ENCODE measurements at regions not wholly inside any gene's neighbourhood (a gene's known extent, or its start where the extent isn't known, plus 50 kb on each side); places are given as distances from the start of the nearest gene placed in this dataset.
"Not testable (repeated sequence)": the region's sequence is repeated elsewhere in the genome, so short reads cannot be mapped to it uniquely, and the experiment has no call there.

DNA sequence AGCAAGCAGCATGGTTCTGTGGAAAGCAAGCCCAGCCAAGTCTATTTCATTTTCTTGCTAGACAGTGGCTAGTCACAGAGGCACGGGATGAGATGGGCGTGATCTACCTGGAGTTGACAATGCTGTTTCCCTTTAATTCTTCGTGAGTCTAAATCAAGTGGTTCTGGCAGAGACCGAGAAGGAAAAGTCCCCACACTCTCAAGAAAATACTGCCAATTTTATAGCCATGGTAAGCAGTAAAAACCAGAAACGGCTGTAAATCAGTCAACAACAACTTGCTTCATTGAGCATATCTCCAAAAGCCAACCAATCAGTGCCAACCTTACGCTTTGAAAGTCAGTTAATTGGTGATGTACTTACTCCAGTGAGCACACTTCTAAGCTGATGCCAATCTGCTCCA lies 223.4 kb downstream of the SEC23IP start:
- DNase-seq, result no peak

DNA sequence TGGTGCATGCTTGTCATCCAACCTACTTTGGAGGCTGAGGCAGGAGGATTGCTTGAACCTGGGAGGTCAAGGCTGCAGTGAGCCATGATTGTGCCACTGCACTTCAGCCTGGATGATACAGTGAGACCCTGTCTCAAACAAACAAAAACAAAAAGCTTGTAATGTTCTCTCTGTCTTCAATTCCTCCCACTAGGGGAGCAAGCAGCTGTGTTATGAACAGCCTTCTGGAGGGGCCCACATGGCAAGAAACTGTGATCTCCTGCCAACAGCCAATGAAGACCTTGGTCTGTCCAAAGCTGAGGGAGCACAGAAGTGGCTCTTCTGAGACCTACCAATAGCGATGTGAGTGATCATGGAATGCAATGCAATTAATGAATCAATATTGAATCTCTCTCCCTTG lies 229.2 kb downstream of the SEC23IP start:
- DNase-seq, result no peak

DNA sequence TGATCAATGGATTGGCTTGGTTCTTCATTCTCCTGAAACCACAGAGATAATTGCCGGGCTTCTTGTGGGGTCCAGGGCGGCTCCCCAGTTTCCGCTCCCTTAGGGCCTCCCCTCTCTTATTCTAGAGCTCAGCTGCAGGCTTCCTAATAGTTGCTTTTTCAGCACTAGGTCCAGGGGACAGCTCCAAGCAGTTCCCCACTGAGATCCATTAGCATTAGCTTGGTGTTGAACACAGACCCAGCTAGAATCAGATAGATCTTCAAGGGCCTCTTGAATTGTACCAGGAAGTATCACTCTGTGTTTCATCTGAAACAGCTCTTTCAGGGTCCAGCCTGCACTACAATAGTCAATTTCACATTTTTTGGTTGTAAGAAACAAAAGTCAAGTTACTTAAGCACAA lies 238.7 kb downstream of the SEC23IP start:
- DNase-seq, result peak; percentile 56

DNA sequence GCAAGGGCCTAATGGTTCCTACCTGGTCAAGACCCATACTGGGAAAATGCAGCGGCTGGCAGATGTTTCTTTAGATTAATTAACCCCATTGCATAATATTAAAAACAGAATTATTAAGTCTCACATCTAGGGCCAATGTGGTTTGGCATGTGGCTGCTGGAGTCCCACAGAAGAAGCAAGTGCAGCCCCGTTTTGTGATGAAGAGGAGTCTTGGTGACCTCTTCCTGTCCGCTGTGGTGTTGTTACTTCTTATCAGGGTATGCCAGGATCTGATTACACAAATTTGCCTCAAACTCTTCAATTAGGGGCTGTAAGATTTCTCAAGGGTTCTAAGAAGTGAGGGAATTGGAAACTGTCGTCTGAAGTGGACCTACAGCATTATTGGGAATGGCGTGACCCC lies 240.3 kb downstream of the SEC23IP start:
- no peak for DNase-seq

DNA sequence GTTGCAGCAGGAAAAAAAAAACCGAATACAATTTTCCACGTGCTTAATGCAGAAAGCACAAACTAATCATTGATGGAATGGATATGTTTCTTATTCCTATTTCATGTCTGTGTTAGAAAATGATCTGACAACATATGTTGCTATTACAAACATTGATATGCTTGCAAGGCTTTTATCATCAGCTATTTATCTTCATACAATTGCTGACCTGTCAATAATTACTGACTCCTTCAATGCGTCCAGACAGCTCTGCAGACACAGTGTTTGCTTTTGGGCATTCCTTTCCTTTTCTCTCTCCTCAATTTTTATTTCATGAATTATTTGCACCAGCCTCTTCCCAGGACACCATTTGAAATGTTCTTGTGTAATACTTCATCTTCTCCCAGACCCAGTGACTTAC lies 246.2 kb downstream of the SEC23IP start:
- DNase-seq, result no peak

DNA sequence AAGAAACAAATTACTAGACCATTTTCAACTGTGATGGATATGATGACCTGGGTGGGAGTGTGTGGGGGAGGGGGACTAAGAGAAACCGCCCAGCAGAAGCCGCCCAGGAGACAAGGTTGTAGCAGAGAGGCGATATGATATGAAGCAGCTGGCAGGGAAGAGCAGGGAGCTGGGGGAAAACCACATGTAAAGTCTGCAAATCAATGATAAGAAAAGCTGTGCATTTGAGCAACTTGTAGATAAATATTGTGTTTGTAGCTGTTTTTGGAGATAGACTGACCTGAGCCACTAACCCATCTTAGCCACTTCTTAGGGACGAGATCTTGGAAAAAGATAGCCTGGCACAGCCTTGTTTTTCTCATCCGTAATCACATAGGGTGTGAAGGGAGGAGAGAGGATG lies 252.6 kb downstream of the SEC23IP start:
- no peak for DNase-seq

DNA sequence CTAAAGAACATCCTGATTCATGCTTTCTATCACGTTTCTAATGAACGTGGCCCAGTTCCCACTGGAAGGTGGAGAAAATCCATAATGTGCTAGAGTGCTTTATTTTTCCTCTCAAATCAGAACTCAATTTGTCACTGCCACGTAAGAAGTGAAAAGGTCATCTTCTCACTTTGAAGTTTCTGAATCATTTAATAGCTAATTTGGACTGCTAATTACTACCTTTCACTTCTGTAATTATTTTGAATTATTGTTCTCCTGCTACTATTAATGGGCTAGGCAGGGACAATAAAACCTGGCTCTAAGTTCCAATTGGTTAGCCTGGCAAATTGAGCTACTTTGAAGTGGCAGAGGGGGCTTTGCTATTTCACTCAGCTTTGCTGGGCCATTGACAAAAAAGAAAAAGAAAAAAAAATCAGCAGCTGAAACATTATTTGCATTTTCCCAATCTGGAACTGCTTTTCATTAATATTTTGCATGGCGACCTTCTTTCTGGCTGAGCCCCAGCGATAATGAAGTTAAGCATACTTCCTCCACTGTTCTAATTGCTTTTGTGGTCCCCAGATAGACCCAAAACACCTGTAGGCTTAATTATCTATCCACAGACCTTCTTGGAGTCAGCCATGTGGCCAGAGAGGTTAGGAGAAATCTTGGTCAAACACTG lies 264.2 kb downstream of the SEC23IP start:
- no peak for DNase-seq

DNA sequence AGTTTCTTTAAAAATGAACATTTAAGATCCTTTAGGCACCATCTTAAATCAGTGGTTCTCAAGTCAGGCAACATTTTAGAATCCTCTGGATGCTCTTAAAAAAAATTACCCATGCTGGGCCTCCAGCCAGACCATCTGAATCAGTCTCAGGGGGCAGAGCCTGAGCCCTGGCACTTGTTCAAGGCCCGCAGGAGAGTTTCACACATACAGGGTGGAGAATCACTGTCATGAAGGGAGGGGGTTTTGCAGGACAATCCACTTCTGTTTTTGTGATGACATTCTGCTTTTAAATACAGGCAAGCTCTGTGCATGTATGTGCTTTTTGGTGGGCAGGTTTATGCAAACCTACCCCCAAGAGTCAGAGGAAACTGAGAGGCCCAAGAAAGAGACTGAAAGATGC lies 268.6 kb downstream of the SEC23IP start:
- DNase-seq, result no peak

DNA sequence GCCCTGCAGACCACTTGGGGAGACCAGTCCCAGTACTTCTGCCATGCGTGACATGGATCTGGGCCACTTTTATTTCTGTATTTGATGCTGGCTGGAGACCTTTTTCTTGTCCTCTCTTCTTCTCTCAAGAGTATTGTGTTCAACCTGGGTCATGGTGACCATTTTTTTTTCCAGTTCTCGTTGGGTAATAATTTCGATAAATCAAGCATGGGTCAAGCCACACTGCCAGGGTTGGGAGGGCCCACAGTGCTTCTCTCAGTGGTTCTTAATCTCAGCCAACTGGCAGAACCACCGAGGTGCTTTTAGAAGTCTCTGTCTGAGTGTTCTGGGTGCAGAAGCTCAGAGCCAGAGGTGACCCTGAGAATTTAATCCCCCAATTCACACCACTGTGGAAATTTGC lies 269.9 kb downstream of the SEC23IP start:
- no peak for DNase-seq

DNA sequence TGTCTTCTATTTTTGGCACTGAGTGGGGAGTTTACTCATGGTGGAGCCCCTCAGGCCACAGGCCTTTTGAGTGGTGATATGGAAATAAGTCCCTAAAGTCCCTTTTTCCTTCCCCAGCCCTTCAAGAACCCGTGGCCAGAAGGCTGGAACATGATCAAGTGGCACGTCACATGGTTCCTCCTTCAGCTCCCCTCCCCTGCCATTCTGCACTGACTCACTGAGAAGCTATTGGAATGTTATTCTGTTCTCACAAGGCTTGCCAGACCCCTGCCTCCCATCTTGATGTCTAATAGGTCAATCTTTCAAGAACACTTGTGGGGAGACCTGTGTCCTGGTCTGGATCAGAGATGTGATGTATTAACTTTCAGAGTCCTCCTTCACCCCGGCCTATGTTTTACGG lies 279.8 kb downstream of the SEC23IP start:
- DNase-seq, result no peak

DNA sequence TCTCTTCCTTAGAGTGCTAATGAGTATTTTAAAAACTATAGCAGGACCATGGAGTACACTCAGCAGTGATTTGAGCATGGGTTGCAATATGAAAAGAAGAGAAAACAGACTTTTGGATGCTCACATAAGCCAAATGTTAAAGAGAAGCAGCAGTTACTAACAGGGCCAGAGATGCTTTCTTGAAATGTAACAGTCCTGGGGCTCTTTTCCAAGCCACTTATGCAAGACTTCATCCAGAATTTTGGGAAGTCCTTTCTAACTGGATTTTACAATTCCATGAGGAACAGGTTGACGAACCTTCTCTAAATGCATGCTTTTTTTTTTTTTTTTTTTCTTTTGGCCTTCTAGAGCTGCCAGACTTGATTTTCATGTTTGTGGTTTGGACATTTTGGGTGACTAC lies 282.0 kb downstream of the SEC23IP start:
- no peak for DNase-seq

DNA sequence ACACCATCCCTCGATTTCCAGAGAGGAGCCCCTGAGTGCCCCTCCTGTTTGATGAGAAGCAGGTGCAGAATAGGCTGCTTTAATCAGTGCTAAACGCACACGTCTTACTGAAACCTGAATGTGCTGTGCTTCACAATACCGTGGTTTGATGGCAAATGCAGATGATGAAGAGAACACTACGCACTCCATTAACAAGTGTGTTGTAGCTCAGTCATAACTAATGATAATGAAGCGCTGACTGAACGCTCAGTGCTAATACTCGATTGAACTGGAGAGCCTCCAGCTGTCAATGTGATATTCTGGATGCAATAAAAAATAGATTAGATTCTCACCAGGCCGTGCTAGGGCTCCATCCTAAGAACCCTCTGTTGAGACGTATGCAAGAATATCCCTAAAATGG lies 279.7 kb upstream of the PLPP4 start:
- no peak for DNase-seq

DNA sequence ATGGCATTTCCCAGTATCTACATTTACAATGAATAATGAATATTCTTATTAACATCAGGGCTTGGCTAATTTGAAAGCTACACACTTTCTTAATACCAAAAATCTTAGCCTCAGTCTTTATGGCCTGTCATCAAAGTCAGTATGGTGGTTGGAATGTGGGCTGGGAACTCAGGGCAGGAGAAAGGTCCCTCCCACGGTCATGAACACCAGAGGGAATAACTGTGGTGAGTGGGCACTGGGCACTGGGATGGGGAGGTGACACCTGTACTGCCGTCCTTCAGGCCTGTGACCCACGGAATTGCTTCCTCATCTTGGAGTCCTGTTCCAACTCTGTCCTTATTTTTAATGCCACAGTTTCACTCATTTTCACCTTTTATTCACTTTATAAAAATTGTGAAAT lies 276.9 kb upstream of the PLPP4 start:
- no peak for DNase-seq

DNA sequence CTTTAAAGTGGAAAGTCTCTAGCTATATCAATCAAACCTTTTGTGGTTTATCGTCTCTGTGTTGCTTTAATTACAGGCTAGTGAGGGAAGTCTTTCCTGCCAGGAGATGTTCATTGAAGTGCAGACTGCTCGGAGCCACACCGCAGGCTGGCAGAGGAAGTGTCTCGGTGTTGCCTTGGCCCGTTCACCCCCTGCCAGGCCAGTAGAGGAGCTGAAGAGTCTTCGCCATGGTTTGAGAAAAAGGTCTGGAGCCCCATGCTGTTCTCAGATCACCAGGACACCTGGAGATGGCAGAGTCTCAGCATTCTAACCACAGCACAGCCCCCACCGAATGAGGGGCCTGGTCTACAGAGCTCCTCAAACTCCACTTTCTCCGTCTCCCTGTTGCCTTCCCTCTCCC lies 275.9 kb upstream of the PLPP4 start:
- DNase-seq, result no peak

DNA sequence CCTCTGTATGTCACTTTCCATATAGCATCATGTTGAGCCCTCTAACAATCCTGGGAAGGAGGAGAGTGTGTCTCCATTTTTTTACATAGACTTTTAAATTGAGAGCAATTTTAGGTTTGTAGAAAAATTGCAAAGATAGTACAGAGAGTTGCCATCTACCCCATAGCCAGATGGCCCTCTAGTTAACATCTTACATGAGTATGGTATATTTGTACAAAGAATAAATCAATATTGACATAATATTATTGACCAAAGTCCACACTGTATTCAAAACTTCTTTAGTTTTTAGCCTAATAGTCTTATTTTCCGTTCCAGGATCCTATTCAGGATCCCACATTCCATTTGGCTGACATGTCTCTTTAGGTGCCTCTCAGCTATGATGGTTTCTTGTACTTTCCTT lies 274.6 kb upstream of the PLPP4 start:
- DNase-seq, result no peak

DNA sequence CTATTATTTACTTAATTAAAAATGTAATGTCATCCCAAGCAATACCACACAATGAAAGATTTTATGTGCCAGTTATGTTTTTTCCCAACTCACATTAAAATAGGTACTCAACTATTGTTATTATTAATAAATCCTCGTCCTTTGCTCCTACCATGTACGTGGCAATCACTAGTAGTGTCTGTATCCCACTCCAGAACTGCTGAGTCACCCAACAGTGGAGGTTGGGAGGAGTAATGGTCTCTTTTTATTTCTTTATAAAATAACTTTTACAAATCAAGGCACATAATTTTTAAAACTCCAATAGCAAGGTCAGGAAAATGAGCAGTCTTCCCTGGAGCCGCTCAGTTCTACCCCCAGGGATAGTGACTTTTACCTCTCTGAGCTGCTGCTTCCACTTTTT lies 273.5 kb upstream of the PLPP4 start:
- no peak for DNase-seq

DNA sequence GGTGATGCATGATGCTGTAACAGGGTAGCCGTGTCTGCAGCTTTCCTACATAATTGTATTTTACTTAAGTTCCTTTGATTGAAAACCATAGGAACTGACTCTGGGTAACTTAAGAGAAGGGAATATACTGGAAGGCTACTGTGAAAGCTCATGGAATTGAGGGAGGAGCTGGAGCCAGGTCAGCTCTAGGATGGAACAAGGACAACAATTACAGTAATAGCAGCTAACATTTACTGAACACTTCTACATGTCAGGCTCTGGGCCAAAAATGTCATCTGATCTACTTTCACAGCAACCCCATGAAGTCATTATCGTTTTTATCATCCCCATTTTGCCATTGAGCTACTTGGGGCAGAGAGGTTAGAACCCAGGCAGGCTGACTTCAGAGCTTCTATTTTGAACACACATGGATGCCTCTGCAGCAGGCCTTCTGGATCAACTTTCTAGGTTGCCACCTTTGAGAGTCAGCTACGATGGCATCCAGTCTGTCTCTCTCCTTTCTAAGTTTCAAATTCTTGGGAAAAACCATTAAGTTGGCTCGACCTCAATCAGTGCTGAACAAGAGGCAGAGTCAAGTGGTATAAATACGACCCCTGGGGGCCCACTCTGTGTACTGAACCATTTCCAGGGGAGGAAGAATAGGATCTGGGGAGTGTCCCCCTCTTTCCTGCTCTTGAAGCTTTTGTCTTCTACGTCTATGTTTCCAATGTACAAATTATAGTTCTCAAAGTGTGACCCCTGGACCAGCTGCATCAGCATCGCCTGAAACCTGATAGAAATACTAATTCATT lies 272.3 kb upstream of the PLPP4 start:
- DNase-seq, result no peak

DNA sequence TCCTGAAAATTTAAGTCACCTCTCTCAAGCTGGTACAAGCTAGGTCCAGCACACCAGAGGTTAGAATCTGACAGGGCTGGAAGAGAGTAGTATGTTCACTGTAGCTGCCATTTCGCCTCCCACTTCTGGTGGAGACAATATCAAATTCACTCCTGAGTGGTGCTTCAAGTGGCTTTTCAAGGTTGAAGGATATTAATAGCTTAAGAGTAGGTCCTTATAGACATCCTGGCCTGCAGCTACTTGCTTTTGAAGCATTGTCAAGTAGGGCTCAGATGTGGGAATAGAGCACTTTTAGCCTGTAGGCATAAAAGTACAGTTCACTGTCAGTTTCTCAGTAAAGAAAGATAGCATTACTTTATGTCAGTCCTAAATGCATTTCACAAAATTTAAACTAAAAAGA lies 270.5 kb upstream of the PLPP4 start:
- DNase-seq, result no peak

DNA sequence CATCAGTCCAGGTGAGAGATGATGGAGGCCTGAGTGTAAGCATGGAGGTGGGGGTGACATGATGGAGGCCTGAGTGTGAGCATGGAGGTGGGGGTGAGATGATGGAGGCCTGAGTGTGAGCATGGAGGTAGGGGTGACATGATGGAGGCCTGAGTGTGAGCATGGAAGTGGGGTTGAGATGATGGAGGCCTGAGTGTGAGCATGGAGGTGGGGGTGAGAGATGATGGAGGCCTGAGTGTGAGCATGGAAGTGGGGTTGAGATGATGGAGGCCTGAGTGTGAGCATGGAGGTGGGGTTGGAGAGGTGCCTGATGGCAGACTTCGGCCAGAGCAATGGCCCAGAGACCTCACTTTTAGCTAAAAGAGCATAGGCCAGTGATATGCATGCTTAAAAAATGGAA lies 269.9 kb upstream of the PLPP4 start:
- not testable (repeated sequence) for DNase-seq

DNA sequence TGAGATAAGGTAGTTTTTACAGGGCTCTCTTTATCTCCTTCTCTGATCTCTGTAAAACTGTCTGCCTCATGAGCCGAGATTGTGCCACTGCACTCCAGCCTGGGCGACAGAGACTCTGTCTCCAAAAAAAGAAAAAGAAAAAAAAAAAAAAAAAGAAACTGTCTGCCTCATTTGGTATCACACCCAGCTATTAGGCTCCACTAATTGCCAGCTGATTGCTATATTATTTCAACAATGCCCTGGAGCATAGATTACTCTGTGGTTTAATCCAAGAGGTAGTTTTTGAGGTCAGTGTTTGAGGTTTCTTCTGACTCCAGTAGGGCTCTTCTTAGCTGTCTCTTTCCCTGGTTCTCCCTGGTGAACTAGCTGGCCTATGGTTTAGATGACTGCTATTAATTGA lies 268.1 kb upstream of the PLPP4 start:
- no peak for DNase-seq

DNA sequence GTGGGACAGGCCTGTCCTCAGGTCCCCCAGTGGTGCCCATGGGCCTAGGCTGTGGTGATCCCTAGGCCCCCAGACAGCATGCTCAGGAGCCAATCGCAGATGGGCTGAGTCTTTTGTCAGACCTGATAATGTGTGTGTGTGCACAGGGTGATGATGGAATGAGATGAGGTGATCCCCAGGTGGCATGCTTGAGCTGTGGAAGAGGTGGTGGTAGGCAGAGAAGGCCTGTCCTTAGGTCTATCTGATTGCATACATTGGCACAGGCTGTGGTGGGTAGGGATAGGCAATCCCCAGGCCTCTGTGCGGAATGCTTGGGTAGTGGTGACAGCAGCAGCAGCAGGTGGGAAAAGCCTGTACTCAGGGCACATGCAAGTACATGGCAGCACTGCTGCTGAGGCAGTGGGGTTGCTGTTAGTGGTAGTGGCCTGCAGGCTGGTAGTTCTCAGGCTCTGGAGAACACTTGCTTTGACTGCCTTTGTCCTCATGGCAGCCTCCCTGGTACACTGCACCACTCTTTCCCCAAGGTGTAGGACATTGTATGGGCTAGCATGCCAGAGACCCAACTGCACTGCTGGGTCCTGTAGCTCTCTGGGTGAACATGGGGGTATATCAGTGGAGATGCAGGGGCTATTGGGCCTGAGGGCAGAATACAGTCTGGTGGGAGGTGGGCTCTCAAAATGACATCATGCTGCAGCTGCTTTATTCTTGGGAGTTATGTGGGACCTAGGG lies 260.9 kb upstream of the PLPP4 start:
- no peak for DNase-seq

DNA sequence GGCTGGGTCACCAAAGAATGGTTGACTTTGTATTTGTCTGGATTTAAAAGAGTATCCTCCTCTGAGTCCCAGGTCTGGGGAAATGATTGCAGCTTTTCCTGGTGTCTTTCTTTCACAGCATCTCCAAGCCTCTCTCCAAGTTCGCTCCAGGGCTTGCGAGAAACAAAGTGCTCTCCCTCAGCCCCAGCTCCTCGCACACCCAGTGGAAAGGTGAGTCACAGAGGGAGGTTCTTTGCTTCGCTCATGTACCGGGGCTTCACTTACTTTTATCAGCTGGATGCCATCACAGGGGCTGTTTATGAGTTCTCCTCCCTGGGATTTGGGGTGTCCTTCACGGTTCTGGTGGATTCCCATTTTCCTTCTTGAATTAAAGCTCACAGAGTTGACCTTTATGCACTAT lies 252.2 kb upstream of the PLPP4 start:
- no peak for DNase-seq

DNA sequence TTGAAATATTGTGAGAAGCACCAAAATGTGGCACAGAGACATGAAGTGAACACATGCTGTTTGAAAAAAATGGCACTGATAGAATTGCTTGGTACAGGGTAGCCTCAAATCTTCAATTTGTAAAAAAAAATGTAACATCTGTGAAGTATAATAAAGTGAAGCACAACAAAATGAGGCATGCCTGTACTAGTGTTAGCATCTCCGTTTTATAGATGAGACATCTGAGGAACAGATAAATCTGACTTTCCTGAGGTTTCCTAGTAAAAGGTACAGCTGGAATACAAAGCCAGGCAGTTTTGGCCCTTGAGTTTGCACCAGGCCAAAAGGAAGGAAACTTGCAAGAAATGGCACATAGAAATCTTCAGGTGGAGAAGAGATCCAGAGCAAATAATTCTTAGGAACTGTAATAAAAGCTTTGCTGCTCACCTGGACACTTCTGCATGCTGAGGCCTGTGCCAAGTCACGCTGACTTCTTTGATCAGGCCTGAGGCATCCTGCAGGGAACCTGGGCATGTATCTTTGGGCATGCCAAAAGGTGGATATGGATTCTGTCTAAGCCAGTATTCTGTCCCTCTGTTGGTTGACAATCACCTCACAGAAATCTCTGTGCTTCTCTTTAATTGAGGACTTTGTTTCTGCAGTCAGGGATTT lies 251.5 kb upstream of the PLPP4 start:
- no peak for DNase-seq

DNA sequence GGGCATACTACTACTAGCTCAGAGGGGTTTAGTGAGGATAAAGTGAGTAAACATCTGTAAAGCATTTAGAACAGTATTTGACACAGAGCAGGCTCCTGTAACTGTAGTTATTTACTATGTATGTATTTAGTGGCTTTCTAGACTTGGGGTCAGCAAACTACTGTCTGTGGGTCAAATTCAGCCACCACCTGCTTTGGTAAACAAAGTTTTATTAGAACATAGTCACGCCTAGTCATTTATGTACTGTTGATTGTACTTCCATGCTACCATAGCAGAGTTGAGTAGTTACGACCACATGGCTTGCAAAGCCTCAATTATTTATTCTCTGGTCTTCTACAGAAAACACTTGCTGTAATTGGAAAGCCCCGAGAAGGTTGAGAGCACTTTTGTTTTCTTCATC lies 248.5 kb upstream of the PLPP4 start:
- DNase-seq, result no peak
